Heart right ventricle (tissue), 16 donors: ENCODE measurements at regions not wholly inside any gene's neighbourhood (a gene's known extent, or its start where the extent isn't known, plus 50 kb on each side); places are given as distances from the start of the nearest gene placed in this dataset.

Source experiments
- ATAC-seq, 8 donors: fragments of 200-7000 bp; cut with Tn5 transposase; one replicate each; pipeline ENCODE4 v1.9.1; 2020; ENCODE audit warnings: mild to moderate bottlenecking in 8 of 8, moderate library complexity in 8 of 8, moderate number of reproducible peaks in 1 of 8
- DNase-seq, 2 donors: peaks; one replicate each; pipeline ENCODE4 v3.0.0-alpha.2; 2020
- H3K27ac ChIP-seq, 10 donors: fragments of 200-600 bp; sonication (generic) in 2 of 10; one replicate each; pipeline versions ENCODE4 v1.5.0 to v1.8.0; 2020 to 2022; ENCODE audit warnings: mild to moderate bottlenecking in 3 of 10
- H3K27me3 ChIP-seq, 7 donors: fragments of 200-600 bp; one replicate each; pipeline ENCODE4 v1.8.0; 2021 to 2022; ENCODE audit warnings: mild to moderate bottlenecking in 2 of 7
- H3K36me3 ChIP-seq, 9 donors: fragments of 200-600 bp; sonication (generic) in 1 of 9; one replicate each; pipeline versions ENCODE4 v1.5.0 to v1.8.0; 2020 to 2022; ENCODE audit warnings: mild to moderate bottlenecking in 2 of 9
- H3K4me1 ChIP-seq, 9 donors: fragments of 200-600 bp; sonication (generic) in 1 of 9; one replicate each; pipeline versions ENCODE4 v1.5.0 to v1.8.0; 2020 to 2022; ENCODE audit warnings: mild to moderate bottlenecking in 4 of 9
- H3K4me3 ChIP-seq, 10 donors: fragments of 200-600 bp; sonication (generic) in 2 of 10; one replicate each; pipeline versions ENCODE4 v1.5.0 to v1.8.0; 2020 to 2022; ENCODE audit warnings: mild to moderate bottlenecking in 7 of 10, moderate library complexity in 2 of 10
- H3K9me3 ChIP-seq, 11 donors: fragments of 200-600 bp in 10 of 11; sonication (generic) in 2 of 11; one replicate each; pipeline versions ENCODE4 v1.5.0 to v1.8.0; 2013 to 2022; ENCODE audit warnings: mild to moderate bottlenecking in 2 of 11, control low read depth in 1 of 11, moderate library complexity in 1 of 11
- CTCF ChIP-seq, 9 donors: fragments of 200-600 bp; sonication (generic) in 2 of 9; IDR thresholded peaks; one replicate each; pipeline versions ENCODE4 v1.5.0 to v1.8.0; 2021 to 2022; ENCODE audit warnings: antibody characterized with exemption in 9 of 9, mild to moderate bottlenecking in 5 of 9, moderate library complexity in 1 of 9
- WGBS, 2 donors: extraction: QIAGEN DNeasy Blood & Tissue Kit; methylation state at CpG; one replicate each; pipeline ENCODE4 v1.1.7; 2013; ENCODE audit warnings: inconsistent platforms in 1 of 2; 5-methylcytosine and 5-hydroxymethylcytosine counted together
- intact Hi-C, 10 donors: fragments of 100-400 bp; cut with DNase I; formaldehyde crosslinking; loops; one replicate each; pipeline versions ENCODE4 v1.11.1 to v1.14.2; 2022
- donor health status: Arrhythmogenic right ventricular cardiomyopathy.
- donor health status: ischemic (EF 13 %, LVEDD 7.1; RV severe dilation, severe dysfunction).
- donor health status: healthy with polysubstance abuse.
- donor health status: DM: no; HTN: yes; CAD: no.
- donor health status: DM: no; HTN: no; CAD: no.
- donor health status: ischemic (EF 25% LVEDD 6.9; RV normal size, moderate dysfunction).
- donor health status: ischemic (EF 25% LVEDD 5.7; RV mildly dilated, moderate dysfunction).
- donor health status: healthy.
- donor health status: DM: yes; HTN: yes; CAD: no.
- donor health status: Ischemic cardiomyopathy.
- donor health status: ischemic (EF 35%, LVEDD 5.7; RV mildly dilated, moderate dysfunction).
- donor health status: nonischemic (EF 11% LVEDD 7.7; RV severe dilation, severe dysfunction).
- donor health status: DM: yes; HTN: yes; CAD: no.
- donor health status: PGD.
- donor health status: ischemic (EF 29% LVEDD 5.4; RV normal size, mild dysfunction).
- donor health status: nonischemic (EF 23%, LVEDD 6.1; RV moderate dilation, normal function).

- Histone ChIP-seq H3K27ac (no peak overlapping the region), H3K27me3 (peaks cover 0 to 38% (median 20%) of the 10 kb centered on the region in 7 donors), H3K4me3 (no peak overlapping the region), H3K36me3 (no peaks in the 10 kb centered on the region), H3K4me1 (no peaks in the 10 kb centered on the region), H3K9me3 (no peaks in the 10 kb centered on the region)
- TF ChIP-seq CTCF (IDR thresholded peaks at IDR 0.05) = no peak
- DNase-seq (no peak), ATAC-seq (no peak)
- 71 to 75% methylated on average over 7 of the region's 7 CpGs for whole genome bisulfite sequencing, 2 donors
- intact Hi-C loops = no loop called here
These were observed 137.0 kb upstream of the LINGO1 start for GRCh38 chr15:77769700-77770099.

- intact Hi-C loops = no loop called here
- 42 to 48% methylated on average over 7 of the region's 7 CpGs for WGBS, 2 donors
These were observed 135.9 kb upstream of the LINGO1 start for GRCh38 chr15:77768521-77769078.

GRCh38 chr15:77768107-77768506 lies 135.4 kb upstream of the LINGO1 start:
- 41 to 52% methylated on average over 5 of the region's 5 CpGs for WGBS, 2 donors
- no peak for ATAC-seq
- no peaks in the 10 kb centered on the region for H3K36me3 ChIP-seq
- H3K27me3 ChIP-seq = peaks cover 0 to 47% (median 22%) of the 10 kb centered on the region in 7 donors
- no peaks in the 10 kb centered on the region for H3K4me1 ChIP-seq
- no peak for TF ChIP-seq CTCF (IDR thresholded peaks at IDR 0.05)
- H3K27ac ChIP-seq = no peak overlapping the region
- DNase-seq = no peak
- H3K9me3 ChIP-seq = no peaks in the 10 kb centered on the region
- H3K4me3 ChIP-seq = no peak overlapping the region
- intact Hi-C loops = no loop called here

More at GRCh38 chr15:77768521-77769078, 135.9 kb upstream of the LINGO1 start:
- no peak overlapping the region for H3K4me3 ChIP-seq
- no peak for TF ChIP-seq CTCF (IDR thresholded peaks at IDR 0.05)
- DNase-seq (no peak), ATAC-seq (peak in 1 of 8 donors; percentile 20)
- H3K27me3 ChIP-seq = peaks cover 0 to 46% (median 20%) of the 10 kb centered on the region in 7 donors
- no peak overlapping the region for H3K27ac ChIP-seq
- H3K9me3 ChIP-seq = no peaks in the 10 kb centered on the region
- H3K4me1 ChIP-seq = no peaks in the 10 kb centered on the region
- H3K36me3 ChIP-seq = no peaks in the 10 kb centered on the region

GRCh38 chr15:77764095-77764494 lies 131.4 kb upstream of the LINGO1 start:
- no peak for TF ChIP-seq CTCF (IDR thresholded peaks at IDR 0.05)
- H3K9me3 ChIP-seq = no peaks in the 10 kb centered on the region
- no peak overlapping the region for H3K4me3 ChIP-seq
- no peaks in the 10 kb centered on the region for H3K4me1 ChIP-seq
- intact Hi-C loops = no loop called here
- H3K36me3 ChIP-seq = no peaks in the 10 kb centered on the region
- no peak for ATAC-seq
- H3K27ac ChIP-seq = no peak overlapping the region
- H3K27me3 ChIP-seq = peaks cover 0 to 50% (median 28%) of the 10 kb centered on the region in 7 donors
- no peak for DNase-seq
- WGBS, 2 donors = 89 to 95% methylated on average over 4 of the region's 4 CpGs
